GM04503 (cell line): ENCODE measurements at regions not wholly inside any gene's neighbourhood (a gene's known extent, or its start where the extent isn't known, plus 50 kb on each side); places are given as distances from the start of the nearest gene placed in this dataset.
A peak's percentile ranks its signal among the peaks of the same experiment; 100 is the strongest.

Experiments used
- DNase-seq: peaks from one replicate; pipeline ENCODE4 v3.0.0-alpha.2; 2012; ENCODE audit warnings: low read depth

DNA sequence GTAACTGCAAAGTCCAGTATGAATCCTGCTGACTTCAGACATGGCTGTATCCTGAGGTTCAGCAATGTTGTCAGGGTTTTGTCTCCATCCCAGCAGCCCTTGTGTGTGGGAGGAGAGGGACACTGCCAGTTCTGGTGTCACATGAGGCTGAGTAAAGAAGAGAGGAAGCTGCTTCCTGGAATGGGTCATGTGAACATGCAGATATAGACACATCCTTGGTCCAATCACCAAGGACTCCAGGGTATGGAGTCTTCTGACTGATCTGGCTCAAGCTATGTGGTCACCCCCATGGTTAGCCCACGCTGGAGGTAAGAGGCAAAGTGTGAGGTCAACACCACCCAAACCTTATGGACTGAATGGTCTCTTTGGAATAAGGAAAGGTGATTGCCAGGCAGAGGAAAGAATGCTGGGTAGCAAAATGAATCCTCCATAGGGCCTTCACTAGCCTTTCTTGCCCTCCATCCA is 134.4 kb upstream of the SLC1A4 start:
- no peak for DNase-seq

DNA sequence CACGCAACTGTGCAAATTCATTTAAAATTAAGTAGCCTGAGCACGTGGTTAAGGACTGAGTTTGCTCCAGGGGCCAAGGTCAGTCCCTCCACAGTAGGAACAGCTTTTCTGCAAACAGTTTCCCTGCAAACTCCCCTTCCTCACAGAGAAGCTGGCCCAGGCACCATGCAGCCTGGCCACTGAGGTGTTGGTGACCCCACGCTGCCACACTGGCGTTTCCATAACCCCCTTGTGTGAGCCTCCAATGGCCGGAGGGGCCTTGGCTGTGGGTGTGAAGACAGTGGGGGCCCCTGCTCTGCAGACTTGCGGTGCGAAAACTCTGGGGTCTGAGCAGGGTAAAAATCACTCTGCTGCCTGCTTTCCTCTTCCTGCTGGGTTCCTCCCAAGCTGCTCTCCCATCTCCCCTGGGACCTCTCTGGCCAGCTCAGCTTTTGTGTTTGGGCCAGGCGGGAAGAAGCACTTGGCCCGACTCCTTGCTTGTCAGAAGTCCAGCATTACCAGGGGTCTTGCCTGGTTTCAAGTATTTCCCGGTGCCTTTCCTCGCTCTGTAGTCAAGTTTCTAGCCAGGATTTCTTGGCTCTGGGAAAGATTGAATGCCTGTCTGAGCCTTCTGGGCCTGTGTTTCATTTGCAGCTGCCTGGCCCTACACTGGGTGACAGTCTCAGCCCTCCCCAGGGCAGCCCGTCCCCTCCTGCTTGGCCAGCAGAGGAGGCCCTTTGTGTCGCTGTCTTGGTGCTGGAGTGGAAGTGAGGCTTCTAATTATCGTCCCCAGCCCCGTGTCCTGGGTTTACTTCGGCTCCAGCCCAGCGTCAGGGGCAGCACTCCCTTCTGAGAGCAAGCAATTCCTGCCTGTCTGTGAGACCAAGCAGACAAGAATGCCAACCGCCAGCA is 131.4 kb upstream of the SLC1A4 start:
- no peak for DNase-seq

DNA sequence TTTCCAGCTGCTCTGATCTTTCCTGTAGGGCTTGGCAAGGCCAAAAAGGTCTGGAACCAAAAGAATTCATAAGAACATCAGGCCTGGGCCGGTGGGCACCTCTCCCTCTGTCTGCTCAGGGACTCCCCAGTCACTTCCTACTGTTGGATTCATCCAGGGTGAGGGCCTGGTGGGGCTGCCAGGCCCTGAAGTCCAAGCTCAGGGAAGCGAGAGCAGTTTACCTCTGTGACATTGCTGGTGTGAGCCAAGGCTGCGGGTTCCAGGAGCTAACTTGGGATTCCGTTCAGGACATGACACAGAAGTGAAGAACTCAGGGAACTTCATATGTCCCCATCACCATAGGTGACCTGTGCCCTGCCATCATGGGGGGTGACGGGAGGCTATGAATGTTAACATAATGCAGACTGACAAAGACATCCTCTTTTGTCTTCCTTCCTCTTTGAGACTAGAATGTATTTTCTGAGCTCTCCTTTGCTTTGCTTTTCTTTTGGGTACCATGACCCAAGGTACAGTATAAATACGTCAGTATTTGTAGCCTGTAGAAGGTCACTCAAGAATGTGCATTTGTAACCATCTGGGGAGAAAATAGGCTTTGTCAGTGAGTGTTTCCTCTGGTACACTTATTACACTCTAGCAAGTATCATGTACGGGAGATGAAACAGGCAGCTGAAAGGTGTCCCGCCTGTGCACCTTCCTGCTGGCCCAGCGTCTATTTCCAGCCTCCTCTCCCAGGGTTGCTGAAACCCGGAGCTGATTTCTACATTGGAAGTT is 130.5 kb upstream of the SLC1A4 start:
- no peak for DNase-seq

DNA sequence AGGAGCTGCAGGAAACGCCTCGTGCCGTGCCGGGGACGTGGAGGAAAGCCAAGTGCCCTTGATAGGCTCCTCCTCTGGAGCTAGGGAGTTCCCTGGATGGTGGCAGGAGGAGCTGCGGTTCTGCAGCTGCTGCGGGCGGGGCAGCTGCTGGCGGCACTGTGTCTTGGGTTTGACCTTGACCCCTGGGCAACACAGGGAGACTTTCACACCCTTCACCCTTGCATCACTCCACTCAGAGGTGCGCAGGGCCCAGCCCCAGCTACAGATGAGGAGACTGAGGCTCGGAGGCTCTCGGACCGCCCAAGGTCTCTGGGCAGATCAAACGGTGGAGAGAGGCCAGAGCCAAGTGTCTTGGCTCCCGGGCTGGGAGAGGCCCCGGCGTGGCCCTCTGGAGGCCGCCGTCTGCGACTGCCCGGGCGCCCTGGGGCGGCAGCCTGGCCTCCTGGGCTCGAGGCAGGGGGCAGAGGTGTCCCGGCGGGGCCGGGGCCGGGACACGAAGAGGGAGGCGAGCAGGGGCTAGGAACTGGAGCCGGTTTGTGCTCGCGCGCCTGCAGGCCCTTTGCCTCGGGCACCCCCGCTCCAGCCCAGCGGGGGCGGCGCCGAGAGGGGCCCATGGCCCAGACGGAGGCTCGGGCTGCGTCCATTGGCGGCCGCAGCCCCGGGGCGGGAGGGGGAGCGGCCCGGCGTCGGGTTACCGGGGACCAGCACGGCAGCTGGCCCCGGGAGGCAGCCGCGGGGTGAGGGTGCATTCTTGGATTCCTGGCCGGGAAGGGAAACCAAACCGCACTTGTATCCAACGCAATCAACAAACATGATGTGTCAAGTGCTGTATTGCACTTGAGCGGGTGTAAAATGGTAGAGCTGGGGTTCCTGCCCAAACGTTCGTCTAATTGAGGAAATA is 129.6 kb upstream of the SLC1A4 start:
- DNase-seq: peak; percentile 84

DNA sequence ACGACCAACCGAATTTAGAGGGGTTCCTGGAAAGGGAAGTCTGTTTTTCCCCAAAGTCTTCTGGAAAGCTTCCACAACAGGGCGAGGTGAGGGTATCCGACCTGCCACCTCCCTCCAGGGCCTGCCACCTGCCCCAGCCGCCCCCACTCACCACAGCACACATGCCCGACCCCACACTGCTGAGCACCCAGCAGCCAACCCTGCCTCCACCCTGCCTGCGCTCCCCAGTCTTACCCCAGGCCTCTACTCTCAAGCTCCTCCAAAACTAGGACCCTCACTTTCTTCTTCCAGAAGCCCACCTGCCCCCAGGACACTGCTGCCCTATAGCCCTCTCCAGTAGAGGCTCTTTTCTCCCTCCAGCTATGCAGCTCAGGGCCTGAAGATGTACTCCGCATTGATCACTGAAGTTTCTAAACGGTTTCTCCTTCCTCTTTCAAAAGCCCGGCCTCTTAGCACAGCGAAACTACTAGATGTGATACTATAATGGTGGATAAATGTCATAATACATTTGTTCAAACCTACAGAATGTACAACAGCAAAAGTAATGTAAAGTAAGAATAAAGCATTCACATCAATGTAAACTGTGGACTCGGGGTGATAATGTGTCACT is 128.8 kb upstream of the SLC1A4 start:
- DNase-seq: no peak

DNA sequence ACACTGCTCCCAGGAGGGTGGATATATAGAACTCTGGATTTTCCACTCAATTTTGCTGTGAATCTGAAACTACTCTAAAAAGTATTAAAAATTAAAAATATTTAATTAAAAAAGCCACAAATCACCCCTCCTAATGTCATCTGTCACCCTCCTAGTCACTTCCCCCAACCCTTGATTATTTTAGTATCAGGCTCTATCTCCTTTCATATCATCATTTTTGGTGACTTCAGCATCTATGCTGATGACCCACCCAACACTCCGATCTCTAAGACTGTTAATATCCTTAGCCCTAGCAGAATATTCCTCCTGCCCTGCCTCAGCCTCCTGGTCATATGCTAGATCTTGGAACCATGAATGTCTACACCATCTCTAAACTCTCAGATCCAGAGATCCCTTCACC is 128.3 kb upstream of the SLC1A4 start:
- no peak for DNase-seq

DNA sequence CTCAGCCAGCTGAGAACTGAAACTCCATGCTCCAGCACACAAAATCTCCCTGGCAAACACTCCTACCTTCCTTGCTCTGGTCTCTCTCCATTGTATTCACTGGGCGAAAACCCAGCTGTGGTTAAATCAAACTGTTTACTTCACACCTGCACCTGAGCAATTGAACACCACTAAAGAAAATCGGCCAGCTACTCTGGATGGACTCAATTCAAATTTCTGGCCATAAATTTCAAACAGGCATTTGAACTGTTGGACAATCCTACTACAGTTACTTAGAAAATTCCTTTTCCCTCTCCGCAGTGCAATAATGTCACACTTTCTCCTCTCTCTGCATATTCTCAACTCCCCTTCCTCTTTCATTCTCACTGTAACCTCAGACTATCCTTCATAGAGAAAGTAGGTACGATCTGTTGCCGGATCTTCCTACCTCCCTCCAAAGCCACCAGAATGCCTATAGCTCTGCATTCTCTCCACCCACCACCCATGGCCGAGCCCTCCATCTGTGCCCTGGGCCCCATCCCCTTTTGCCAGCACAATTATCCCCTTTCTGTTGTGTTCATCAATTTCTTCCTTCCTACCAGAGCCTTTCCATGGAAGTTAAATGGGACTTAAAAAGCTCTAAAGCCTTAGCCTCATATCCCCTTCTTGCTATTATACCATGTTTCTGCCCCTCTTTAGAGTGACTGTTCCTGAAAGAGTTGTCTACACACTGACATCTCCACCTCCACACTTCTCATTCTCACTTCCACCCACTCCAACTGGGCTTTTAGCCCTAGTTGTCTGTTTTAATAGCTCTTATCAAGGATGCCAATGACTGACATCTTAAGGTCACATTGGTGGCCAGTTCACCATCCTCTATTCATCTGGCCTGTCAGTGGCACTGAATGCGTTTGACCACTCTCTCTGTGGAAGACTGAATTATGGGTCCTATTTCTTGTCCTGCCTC is 127.5 kb upstream of the SLC1A4 start:
- no peak for DNase-seq

DNA sequence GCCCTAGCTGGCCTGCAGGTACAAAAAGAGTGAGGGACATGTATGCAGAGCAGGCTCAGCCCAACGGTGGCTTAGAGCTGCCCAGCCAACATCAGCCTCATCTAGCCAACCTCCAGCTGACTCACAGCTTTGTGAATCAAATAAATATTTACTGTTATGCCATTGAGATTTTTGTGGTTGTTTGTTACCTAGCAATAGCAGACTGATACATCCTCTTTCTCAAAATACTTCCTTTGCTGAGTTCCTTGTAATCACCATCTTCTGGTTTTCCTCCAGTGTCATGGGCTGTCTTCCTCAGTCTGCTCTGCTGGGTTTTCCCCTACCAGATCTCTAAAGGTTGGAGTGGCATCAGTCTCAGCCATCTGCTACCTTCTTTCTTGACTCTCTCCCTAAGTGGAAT is 126.6 kb upstream of the SLC1A4 start:
- DNase-seq: no peak

DNA sequence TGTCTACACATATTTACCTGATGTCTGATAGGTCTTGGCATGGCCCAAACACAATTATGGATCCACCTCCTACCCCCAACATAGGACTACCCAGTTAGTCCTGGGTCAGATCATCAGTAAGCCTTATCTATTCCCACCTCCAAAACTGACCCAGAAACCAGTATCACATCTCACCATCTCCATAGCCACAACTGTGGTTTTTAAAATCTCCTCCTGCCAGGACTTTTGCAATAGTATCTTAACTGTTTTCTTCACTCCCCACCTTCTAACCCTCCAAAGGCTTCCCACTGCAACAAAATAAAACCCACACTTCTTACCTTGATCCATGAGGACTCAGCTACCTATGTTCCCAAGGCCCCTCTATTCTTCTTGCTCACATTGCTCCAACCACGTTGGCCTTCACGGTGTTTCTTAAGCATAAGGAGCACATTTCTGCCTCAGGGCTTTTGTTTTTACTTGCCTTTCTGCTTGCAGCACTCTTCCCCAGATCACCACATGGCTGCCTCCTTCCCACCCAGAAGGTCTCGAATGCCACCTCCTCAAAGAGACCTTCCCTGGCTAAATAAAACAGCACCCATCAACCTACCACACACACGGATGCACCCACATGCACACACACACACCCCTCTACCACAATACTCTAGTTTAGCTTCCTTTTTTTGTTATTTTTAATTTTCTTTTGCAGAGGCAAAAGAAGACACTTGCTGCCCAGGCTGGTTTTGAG is 125.9 kb upstream of the SLC1A4 start:
- no peak for DNase-seq

DNA sequence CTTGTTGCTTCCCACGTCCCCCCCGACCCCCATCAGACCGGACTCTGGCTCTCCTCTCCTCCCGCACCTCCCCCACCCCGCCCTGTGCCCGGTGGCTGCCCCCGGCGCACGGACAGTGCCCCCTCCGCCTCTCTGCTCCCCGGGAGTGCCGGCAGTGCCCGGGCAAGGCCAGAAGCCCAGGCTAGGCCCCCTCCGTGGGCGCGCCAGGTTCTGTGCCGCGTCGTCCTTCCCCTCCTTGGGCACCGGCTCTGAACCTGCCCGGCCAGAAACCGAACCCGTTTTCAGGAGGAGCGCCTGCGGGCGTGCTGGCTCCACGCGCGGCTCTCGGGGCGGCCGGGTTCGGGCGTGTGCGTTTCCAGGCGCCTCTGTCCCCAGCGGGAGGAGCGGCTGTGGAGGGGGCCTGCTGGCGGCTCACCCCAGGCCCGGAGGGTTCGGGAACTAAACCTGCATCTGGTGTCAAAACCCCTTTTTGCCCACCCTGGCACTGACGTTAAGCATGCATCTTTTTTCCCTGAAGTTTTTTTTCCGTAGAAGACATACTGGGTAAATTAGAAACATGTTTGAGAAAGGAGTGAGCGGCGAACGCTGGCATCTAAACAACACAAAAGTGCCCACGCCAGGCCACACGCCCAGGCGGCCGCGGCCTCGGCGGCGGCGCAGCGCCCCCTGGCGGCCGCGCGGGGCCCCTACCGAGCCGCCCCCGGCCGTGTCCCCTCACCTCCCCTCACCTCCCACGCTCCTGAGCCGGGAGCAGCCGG is 123.9 kb upstream of the SLC1A4 start:
- no peak for DNase-seq

DNA sequence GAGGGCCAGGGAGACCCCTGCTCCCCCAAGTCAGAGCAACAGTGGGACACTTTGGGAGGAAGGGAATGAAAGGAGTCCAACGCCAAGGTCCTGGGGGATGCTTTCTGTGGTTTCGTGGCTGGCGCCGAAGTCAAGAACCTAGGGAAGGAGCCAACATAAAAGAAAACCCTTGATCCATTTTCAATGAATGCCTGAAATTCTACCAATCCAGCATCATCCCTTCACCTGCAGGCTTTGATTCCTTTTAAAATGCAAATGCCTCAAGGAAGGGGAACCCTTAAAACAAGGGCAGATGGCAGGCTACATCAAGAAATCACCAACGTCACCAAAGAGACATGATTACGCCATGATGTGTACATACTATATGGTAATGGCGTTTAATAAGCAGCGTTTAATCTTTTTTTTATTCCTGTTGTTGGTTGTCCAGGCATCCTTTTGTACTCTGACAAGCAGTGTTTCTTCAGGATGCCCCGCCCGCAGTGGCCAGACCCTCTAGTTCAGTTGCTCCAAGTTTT is 123.3 kb upstream of the SLC1A4 start:
- DNase-seq: no peak

DNA sequence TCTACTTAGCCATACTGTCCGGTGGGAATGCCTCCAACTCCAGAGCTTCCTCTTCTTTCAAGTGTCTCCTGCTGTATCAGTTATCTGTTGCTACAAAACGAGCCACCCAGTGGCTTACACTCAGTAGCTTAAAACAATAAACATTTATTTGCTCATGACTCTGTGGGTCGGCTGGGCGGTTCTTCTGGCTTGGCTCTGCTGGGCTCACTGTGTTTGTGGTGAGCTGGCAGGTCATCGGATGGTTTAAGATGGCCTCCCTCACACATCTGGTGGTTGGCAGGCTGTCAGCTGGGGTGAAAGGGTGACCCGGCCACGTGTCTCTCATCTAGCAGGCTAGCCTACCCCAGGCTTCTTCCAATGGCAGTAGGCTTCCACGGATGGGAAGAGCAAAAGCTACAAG is 122.4 kb upstream of the SLC1A4 start:
- DNase-seq: peak; percentile 91

DNA sequence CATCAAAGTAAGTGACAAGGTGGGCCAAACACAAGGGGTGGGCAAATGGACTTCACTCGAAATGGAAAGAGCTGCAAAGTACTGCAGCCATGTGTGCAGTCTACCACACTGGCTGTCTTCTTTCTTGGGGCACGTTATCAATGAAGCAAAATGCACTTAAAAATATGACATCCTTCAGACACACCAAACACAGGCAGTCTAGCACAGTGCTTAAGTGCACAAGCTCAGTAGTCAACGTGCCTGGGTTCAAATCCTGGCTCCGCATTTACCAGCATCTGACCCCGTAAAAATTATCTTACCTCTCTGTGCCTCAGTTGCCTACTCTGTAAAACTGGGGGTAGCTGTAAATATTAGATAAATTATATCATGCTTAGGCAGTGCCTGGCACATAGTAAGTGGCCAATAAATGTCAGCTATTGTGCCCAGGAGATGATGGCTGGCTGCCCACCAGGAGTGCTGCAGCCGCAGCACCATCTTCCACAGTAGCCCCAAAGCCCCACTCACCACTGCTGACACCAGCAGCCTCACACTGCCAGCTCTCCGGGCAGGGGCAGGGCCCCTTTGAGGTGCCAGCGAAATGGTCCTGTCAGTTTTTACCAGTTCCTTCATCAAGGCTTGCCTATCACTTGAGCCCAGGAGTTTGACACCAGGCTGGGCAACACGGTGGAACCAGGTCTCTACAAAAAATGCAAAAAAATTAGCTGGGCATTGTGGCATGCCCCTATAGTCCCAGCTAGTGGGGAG is 121.8 kb upstream of the SLC1A4 start:
- no peak for DNase-seq

DNA sequence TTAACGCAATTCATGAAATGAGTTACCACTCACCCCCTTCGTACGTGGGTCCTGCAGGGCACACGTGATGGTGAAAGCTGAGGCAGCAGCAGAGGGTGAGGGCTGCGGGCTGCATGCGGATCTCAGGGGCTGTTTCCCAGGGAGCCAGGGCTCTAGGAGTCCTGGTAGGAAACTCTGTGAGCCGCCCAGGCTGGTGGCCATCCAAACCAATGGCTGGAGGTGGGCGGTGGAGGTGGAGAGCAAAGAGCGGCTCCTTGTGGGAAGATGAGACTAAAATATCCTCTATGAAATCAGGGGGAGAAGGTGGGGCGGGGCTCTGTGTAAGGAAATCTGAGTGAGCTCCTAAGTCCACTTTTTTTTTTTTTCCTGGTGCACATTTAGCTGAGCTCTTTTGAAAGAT is 120.1 kb upstream of the SLC1A4 start:
- DNase-seq: no peak

DNA sequence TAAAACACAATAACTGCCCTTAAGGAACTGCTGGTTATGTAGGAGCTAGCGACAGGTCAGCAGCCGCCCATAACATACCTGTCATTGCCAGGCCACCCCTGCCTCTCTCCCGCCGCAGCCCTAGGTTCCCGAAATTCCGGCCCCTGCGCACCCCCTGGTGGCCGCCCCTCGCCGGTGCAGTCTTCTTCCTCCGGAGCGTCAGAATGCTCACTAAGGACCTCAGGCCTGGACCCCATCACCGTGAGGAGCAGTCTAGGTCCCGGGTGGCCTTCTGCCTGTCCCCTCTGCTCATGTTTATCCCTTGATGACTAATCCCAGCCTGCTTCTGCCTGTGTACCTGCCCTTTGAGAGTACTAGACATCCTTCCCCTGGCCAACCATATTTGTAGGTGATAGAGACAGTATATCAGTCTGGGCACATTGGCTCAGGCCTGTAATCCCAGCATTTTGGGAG is 115.7 kb upstream of the SLC1A4 start:
- no peak for DNase-seq

DNA sequence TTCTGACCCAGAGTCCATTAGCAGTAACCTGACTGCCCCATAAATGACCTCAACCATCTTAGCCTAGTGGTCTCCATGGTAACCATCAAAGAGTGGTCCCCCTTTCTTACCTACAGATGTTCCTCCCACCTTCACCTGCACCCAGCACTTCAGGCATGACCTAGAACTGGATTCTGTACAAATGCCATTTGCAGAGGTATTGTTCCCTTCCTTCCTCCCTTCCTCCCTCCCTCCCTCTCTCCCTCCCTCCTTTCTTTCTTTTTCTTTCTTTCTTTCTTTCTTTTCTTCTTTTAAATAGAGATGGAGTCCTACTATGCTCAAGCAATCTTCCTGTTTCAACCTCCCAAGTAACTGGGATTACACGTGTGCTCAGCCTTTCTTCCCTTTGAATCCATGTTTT is 114.6 kb upstream of the SLC1A4 start:
- DNase-seq: no peak

DNA sequence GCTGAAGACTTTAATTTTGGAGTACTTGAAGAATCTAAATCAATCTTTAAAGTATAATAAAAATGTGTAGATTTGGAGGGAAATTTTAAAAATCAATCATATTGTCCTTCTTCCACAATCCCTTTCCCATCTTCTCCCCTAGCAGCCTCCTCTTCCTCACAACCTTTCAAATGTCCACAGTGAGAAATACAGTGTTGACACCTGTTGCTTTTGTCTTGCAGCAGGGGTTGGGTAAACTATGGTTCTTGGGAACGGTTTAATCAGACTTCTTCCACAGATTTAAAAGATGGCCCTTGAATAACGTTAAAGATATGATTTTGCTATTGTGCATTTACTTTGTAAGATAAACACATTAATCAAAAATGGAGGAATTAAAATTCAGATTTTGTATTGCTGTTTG is 113.8 kb upstream of the SLC1A4 start:
- DNase-seq: no peak

DNA sequence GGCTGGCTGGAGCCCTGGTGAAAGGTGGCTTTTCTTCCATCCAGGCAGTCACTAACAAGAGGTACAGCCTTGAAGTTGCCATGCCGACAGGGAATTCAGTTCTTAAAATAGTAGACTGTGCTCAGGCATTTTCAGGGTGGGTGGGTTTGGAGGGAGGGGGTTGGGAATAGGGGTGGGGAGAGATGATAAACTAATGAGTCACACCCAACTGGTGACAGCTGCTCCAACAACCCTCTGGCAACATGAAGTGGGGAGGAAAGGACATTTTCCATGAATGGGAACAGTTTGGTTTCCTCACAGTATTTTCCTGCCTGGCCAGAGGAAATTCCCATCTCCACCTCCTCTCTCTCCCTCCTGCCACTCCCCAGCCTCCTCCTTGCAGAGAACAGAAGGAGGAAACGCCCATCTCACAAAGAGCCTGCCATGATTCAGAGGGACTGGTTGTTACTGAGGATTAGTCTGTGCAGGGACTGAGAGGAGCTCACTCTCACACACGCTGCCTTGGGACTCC is 113.0 kb upstream of the SLC1A4 start:
- peak; percentile 64 for DNase-seq
